A549 (cell line): ENCODE measurements at regions not wholly inside any gene's neighbourhood (a gene's known extent, or its start where the extent isn't known, plus 50 kb on each side); places are given as distances from the start of the nearest gene placed in this dataset.

Experiments
- ATAC-seq, 2 experiments: fragments of 200-7000 bp in 1 of 2; fragments of >200 bp in 1 of 2; cut with Nextera tagmentation in 1 of 2; cut with Tn5 transposase in 1 of 2; 3 replicates each; pipeline versions ENCODE4 v1.8.0 to v1.9.1; 2018 to 2020; ENCODE audit warnings: mild to moderate bottlenecking in 1 of 2, moderate library complexity in 1 of 2
- CTCF ChIA-PET: fragments of 300-600 bp; sonication (Branson Sonifier 250); formaldehyde crosslinking; extraction: SDS; loops from one replicate; lab custom pipeline; 2021; ENCODE audit warnings: antibody characterized with exemption, inconsistent platforms; lab: Yijun Ruan, JAX
- POLR2A ChIA-PET: fragments of 350-600 bp; formaldehyde crosslinking; extraction: SDS; loops from one replicate; lab custom pipeline; 2021; ENCODE audit warnings: antibody characterized with exemption, inconsistent platforms; lab: Yijun Ruan, JAX
- DNase-seq, 2 experiments: peaks; one replicate each; pipeline versions ENCODE4 v3.0.0 to v3.0.0-alpha.2; 2011 to 2016; ENCODE audit warnings: low read depth in 1 of 2, low spot score in 1 of 2
- FAIRE-seq: peaks from 2 replicates; lab custom pipeline; 2011; peaks lifted over from hg19 to GRCh38; lab: Jason Lieb, UNC
- H3K27ac ChIP-seq, 2 experiments: fragments of >200 bp; sonication (Bioruptor Twin); formaldehyde crosslinking; 3 replicates each; pipeline ENCODE4 v1.5.1; 2016 to 2017
- H3K4me1 ChIP-seq: fragments of >200 bp; sonication (Bioruptor Twin); formaldehyde crosslinking; 3 replicates; pipeline ENCODE4 v1.6.1; 2016
- H3K4me2 ChIP-seq: fragments of >200 bp; sonication (Bioruptor Twin); formaldehyde crosslinking; 3 replicates; pipeline ENCODE4 v1.6.1; 2016
- H3K4me3 ChIP-seq: fragments of >200 bp; sonication (Bioruptor Twin); formaldehyde crosslinking; 3 replicates; pipeline ENCODE4 v1.5.1; 2016
- H3K9me3 ChIP-seq: fragments of >200 bp; sonication (Bioruptor Twin); formaldehyde crosslinking; 3 replicates; pipeline ENCODE4 v1.6.1; 2016
- BHLHE40 ChIP-seq: IDR thresholded peaks from 2 replicates; pipeline ENCODE4 v1.6.1; 2012; ENCODE audit warnings: low read depth, low read length, inconsistent platforms
- CEBPB ChIP-seq, 2 experiments: fragments of >200 bp in 1 of 2; sonication (Bioruptor Twin) in 1 of 2; formaldehyde crosslinking in 1 of 2; IDR thresholded peaks; 2 replicates each; pipeline ENCODE4 v1.6.1; 2012 to 2016
- CTCF ChIP-seq: fragments of >200 bp; sonication (Bioruptor Twin); formaldehyde crosslinking; IDR thresholded peaks from 3 replicates; pipeline ENCODE4 v1.5.1; 2016
- EHF ChIP-seq: fragments of 250-450 bp; sonication (Bioruptor Pico); IDR thresholded peaks from 2 replicates; pipeline ENCODE4 v1.5.0; 2020; ENCODE audit warnings: mild to moderate bottlenecking
- ELK1 ChIP-seq: fragments of 150-350 bp; IDR thresholded peaks from 2 replicates; pipeline ENCODE4 v1.6.1; 2014; ENCODE audit warnings: low read depth, mild to moderate bottlenecking, low read length
- FOSL2 ChIP-seq, 2 experiments: fragments of 450-650 bp in 1 of 2; fragments of >200 bp in 1 of 2; sonication (Bioruptor Twin) in 1 of 2; formaldehyde crosslinking; IDR thresholded peaks; 2 replicates each; pipeline versions ENCODE4 v1.5.0 to v1.6.1; 2016 to 2020; ENCODE audit warnings: mild to moderate bottlenecking in 1 of 2, moderate library complexity in 1 of 2
- GATA3 ChIP-seq: IDR thresholded peaks from 2 replicates; pipeline ENCODE4 v1.6.1; 2012; ENCODE audit warnings: borderline replicate concordance
- HDAC2 ChIP-seq: fragments of 200-600 bp; sonication (generic); IDR thresholded peaks from 2 replicates; pipeline ENCODE4 v1.6.1; 2016
- HOXA7 ChIP-seq: fragments of 250-450 bp; sonication (Bioruptor Pico); IDR thresholded peaks from 2 replicates; pipeline ENCODE4 v1.5.0; 2020; ENCODE audit warnings: mild to moderate bottlenecking, moderate library complexity
- JUNB ChIP-seq: fragments of >200 bp; sonication (Bioruptor Twin); formaldehyde crosslinking; IDR thresholded peaks from 2 replicates; pipeline ENCODE4 v1.6.1; 2016
- KDM5A ChIP-seq: fragments of 200-600 bp; sonication (generic); IDR thresholded peaks from 2 replicates; pipeline ENCODE4 v1.6.1; 2016; ENCODE audit warnings: antibody characterized with exemption, mild to moderate bottlenecking
- PBX3 ChIP-seq: IDR thresholded peaks from 2 replicates; pipeline ENCODE4 v1.6.1; 2012
- POLR2AphosphoS2 ChIP-seq: conservative IDR thresholded peaks from 2 replicates; pipeline ENCODE4 v1.6.1; 2012; ENCODE audit warnings: low read length, improper control_type of control experiment, inconsistent platforms
- RAD21 ChIP-seq, 2 experiments: fragments of >200 bp in 1 of 2; sonication (Bioruptor Twin) in 1 of 2; formaldehyde crosslinking in 1 of 2; IDR thresholded peaks in 1 of 2; conservative IDR thresholded peaks in 1 of 2; 2 replicates in 1 of 2; 3 replicates in 1 of 2; pipeline ENCODE4 v1.6.1; 2012 to 2018; ENCODE audit warnings: inconsistent platforms in 1 of 2
- RARB ChIP-seq: fragments of 250-450 bp; sonication (Bioruptor Pico); IDR thresholded peaks from 2 replicates; pipeline ENCODE4 v1.8.0; 2021; ENCODE audit warnings: mild to moderate bottlenecking, moderate library complexity
- RCOR1 ChIP-seq: fragments of 150-350 bp; IDR thresholded peaks from 2 replicates; pipeline ENCODE4 v1.6.1; 2014; ENCODE audit warnings: antibody characterized with exemption, low read length, low read depth
- REST ChIP-seq: fragments of 200-600 bp; sonication (generic); IDR thresholded peaks from 2 replicates; pipeline ENCODE4 v1.6.1; 2016; ENCODE audit warnings: antibody characterized with exemption, mild to moderate bottlenecking, moderate library complexity
- RFX5 ChIP-seq: fragments of 450-650 bp; IDR thresholded peaks from 2 replicates; pipeline ENCODE4 v1.7.1; 2014; ENCODE audit warnings: antibody characterized with exemption, mild to moderate bottlenecking, moderate library complexity
- RNF2 ChIP-seq: fragments of 200-600 bp; sonication (generic); IDR thresholded peaks from 2 replicates; pipeline ENCODE4 v1.6.1; 2016; ENCODE audit warnings: low read depth, mild to moderate bottlenecking, antibody characterized with exemption, moderate library complexity, borderline replicate concordance
- SMC3 ChIP-seq: fragments of >200 bp; sonication (Bioruptor Twin); formaldehyde crosslinking; IDR thresholded peaks from 3 replicates; pipeline ENCODE4 v1.6.1; 2018; ENCODE audit warnings: inconsistent platforms
- TP53 ChIP-seq: fragments of 250-450 bp; sonication (Bioruptor Pico); IDR thresholded peaks from 2 replicates; pipeline ENCODE4 v1.5.0; 2021; ENCODE audit warnings: mild to moderate bottlenecking, moderate library complexity
- WGBS: methylation state at CpG from one replicate; pipeline ENCODE4 v1.1.6; 2017; ENCODE audit errors: missing lambda C conversion rate; 5-methylcytosine and 5-hydroxymethylcytosine counted together
- TF ChIP-seq, protein P1 (sequence below): fragments of 250-450 bp; sonication (Bioruptor Pico); IDR thresholded peaks from 2 replicates; pipeline ENCODE4 v1.5.0; 2021; ENCODE audit warnings: mild to moderate bottlenecking, moderate library complexity, borderline replicate concordance
- TF ChIP-seq, protein P2 (sequence below): fragments of >200 bp; sonication (Bioruptor Twin); formaldehyde crosslinking; IDR thresholded peaks from 3 replicates; pipeline ENCODE4 v1.6.1; 2016

- no peak for TF ChIP-seq ELK1
Observed at GRCh38 chr17:12509801-12510200, 155.9 kb upstream of the MYOCD start (continued).

GRCh38 chr17:12510535-12510934, 155.2 kb upstream of the MYOCD start:
- peak overlapping the region; percentile 32 for H3K4me2 ChIP-seq
- ATAC-seq = peak; percentile 39 to 78; a peak in 3 of 6 replicates
- H3K9me3 ChIP-seq = no peaks in the 10 kb centered on the region
- WGBS = 25% methylated on average over 3 of the region's 3 CpGs
- peaks cover 32% of the 10 kb centered on the region for H3K4me1 ChIP-seq
- no peak overlapping the region for H3K4me3 ChIP-seq
- TF ChIP-seq, protein P1, sequence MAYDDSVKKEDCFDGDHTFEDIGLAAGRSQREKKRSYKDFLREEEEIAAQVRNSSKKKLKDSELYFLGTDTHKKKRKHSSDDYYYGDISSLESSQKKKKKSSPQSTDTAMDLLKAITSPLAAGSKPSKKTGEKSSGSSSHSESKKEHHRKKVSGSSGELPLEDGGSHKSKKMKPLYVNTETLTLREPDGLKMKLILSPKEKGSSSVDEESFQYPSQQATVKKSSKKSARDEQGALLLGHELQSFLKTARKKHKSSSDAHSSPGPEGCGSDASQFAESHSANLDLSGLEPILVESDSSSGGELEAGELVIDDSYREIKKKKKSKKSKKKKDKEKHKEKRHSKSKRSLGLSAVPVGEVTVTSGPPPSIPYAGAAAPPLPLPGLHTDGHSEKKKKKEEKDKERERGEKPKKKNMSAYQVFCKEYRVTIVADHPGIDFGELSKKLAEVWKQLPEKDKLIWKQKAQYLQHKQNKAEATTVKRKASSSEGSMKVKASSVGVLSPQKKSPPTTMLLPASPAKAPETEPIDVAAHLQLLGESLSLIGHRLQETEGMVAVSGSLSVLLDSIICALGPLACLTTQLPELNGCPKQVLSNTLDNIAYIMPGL = no peak
- no peak for TF ChIP-seq RCOR1
- 0 out of 4 replicates have a peak, but pooled peaks of 1 of the 2 experiments have one; percentile 13 for TF ChIP-seq CEBPB (IDR thresholded peaks at IDR 0.05)
- TF ChIP-seq RFX5 = no peak
- TF ChIP-seq CTCF = no peak
- no peak for TF ChIP-seq POLR2AphosphoS2
- TF ChIP-seq JUNB = peak; percentile 73
- TF ChIP-seq KDM5A = no peak
- TF ChIP-seq FOSL2 (IDR thresholded peaks at IDR 0.05) = peak; percentile 62
- TF ChIP-seq FOSL2 (CRISPR knock-in tag; IDR thresholded peaks at IDR 0.05) = peak; percentile 70
- no peak for TF ChIP-seq REST
- peak; percentile 64; the same call in 1 of the 2 replicates for TF ChIP-seq GATA3
- TF ChIP-seq EHF (CRISPR knock-in tag) = no peak
- TF ChIP-seq, protein P2, sequence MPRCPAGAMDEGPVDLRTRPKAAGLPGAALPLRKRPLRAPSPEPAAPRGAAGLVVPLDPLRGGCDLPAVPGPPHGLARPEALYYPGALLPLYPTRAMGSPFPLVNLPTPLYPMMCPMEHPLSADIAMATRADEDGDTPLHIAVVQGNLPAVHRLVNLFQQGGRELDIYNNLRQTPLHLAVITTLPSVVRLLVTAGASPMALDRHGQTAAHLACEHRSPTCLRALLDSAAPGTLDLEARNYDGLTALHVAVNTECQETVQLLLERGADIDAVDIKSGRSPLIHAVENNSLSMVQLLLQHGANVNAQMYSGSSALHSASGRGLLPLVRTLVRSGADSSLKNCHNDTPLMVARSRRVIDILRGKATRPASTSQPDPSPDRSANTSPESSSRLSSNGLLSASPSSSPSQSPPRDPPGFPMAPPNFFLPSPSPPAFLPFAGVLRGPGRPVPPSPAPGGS = no peak
- no peak for TF ChIP-seq ELK1
- TF ChIP-seq HOXA7 (CRISPR knock-in tag) = no peak
- TF ChIP-seq TP53 (CRISPR knock-in tag) = no peak
- no peak for TF ChIP-seq RNF2
- TF ChIP-seq HDAC2 = no peak
- TF ChIP-seq SMC3 = no peak
- TF ChIP-seq RAD21 (conservative IDR thresholded peaks at IDR 0.05 in 1 of 2, IDR thresholded peaks at IDR 0.05 in 1 of 2) = no peak
- TF ChIP-seq PBX3 = no peak
- no peak for TF ChIP-seq RARB (CRISPR knock-in tag)
- no peak for TF ChIP-seq BHLHE40
- DNase-seq = peak in 1 of 2 experiments; percentile 22
- ChIA-PET POLR2A (no interaction called here), CTCF (interaction anchor here (0.9 to 4.8 kb wide), 3 partner anchors 11 to 157 kb away, joined by 3 to 17 read pairs (median 4); no protein-coding TSS in a partner anchor)
- FAIRE-seq = no peak
- peak overlapping the region; percentile 50 to 68 for H3K27ac ChIP-seq
